ENCODE measurements at regions not wholly inside any gene's neighbourhood (a gene's known extent, or its start where the extent isn't known, plus 50 kb on each side); places are given as distances from the start of the nearest gene placed in this dataset.

DNA sequence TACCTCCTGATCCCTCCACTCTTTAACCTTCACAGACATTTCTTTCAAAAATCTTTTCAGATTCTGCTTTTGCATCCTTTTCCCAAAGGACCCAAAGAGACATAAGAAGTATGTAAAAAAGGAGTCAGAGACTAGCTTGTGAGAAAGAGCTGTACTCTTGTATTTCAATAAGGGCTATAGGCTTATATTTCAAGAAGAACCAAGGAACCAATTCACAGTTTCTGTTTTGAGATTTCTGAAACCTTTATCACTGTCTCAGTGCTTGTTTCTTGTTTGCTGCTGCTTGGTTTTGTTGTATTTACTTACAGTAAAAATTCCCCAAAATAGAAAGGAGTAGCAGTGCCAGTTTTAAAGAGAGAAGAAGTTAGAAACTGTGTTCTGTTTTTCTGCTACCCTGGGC, 461.6 kb upstream of the ID4 start:
- no peak overlapping the region for H3K4me3 ChIP-seq (ENCODE audit: low read length)
- DNase-seq (ENCODE audit: low read depth): no peak
- TF ChIP-seq, protein P1, sequence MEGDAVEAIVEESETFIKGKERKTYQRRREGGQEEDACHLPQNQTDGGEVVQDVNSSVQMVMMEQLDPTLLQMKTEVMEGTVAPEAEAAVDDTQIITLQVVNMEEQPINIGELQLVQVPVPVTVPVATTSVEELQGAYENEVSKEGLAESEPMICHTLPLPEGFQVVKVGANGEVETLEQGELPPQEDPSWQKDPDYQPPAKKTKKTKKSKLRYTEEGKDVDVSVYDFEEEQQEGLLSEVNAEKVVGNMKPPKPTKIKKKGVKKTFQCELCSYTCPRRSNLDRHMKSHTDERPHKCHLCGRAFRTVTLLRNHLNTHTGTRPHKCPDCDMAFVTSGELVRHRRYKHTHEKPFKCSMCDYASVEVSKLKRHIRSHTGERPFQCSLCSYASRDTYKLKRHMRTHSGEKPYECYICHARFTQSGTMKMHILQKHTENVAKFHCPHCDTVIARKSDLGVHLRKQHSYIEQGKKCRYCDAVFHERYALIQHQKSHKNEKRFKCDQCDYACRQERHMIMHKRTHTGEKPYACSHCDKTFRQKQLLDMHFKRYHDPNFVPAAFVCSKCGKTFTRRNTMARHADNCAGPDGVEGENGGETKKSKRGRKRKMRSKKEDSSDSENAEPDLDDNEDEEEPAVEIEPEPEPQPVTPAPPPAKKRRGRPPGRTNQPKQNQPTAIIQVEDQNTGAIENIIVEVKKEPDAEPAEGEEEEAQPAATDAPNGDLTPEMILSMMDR (conservative IDR thresholded peaks at IDR 0.05; ENCODE audit: low read depth, low read length): no peak

DNA sequence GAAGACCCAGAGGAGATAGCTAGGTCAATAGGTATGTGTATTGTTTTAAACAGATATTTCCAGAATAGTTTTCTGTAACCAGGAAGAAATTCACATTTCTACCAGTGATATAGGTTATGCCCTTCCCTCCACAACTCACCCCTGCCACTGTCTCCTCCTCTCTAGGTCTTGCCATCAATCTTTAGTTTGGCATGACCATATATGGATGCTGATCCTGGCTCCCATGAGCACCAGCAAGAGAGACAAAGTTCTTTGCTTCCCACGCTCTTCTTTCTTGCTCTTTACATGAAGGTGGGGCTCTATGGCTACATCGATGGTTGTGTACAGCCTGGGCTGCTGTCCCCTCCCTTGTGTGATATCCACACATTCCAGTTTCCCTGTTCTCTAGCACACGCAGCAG, 459.4 kb upstream of the ID4 start:
- TF ChIP-seq, protein P1 (conservative IDR thresholded peaks at IDR 0.05; ENCODE audit: low read depth, low read length): no peak
- DNase-seq (ENCODE audit: low read depth): no peak

DNA sequence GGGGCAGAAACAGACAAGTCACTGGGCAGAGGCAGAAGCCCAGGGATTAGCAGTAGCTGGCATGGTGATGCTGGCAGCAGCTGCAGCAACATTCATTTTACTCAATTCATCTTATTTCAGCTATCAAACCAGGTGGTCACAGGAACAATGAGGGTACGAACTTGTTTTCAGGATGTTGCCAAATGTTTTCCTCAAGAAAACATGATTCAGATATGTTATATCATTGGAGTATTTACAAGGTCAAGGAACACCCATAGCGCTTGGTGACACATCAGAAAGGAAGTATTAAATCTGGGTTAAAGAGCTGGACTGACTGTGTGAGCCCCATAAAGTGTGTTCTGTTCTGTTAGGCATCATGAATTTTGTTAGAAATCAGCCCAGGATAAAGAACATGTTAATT, 456.9 kb upstream of the ID4 start:
- TF ChIP-seq, protein P1 (conservative IDR thresholded peaks at IDR 0.05; ENCODE audit: low read depth, low read length): no peak
- H3K4me3 ChIP-seq (ENCODE audit: low read length): no peak overlapping the region
- no peak for DNase-seq (ENCODE audit: low read depth)

More for the DNA sequence above, 459.4 kb upstream of the ID4 start:
- H3K4me3 ChIP-seq (ENCODE audit: low read length): no peak overlapping the region

DNA sequence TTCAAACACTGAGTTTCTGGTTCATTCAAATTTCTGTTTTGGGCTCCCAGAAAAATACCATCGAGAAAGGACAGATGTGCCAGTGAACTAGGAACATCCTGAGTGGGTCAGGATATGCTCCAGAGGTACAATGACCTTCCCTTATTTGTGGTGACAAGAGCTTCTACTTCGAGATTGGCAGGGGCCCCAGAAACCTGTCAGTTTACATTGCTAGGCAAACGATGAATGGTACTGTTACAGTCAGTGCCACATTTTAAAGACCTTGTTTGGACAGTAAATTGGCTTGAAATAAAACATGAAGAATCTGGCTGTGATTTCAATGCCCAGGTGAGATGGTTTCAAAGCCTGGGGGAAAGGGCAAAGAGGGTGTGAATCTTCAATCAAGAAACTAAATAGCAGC, 454.5 kb upstream of the ID4 start:
- H3K4me3 ChIP-seq (ENCODE audit: low read length): no peak overlapping the region
- TF ChIP-seq, protein P1 (conservative IDR thresholded peaks at IDR 0.05; ENCODE audit: low read depth, low read length): no peak
- DNase-seq (ENCODE audit: low read depth): no peak

DNA sequence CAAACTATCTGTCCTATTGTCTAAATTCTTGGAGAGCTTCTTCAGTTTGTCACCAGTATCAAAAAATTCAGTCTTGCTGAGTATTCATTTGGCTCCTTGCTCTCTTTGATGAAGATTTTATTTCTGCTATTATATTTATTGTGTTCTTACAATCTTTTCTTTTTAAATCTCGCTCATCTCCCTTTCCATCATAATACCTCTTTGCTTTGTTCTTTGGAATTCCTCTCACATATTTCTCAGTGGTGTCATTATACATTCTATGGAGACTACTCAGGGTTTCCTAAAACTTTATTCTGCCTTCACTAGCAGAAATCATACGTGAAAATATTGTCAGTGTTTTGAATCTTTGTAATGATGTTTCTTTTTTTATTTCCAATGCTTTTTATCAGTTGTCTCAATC, 445.2 kb upstream of the ID4 start:
- no peak for DNase-seq (ENCODE audit: low read depth)
- TF ChIP-seq, protein P1 (conservative IDR thresholded peaks at IDR 0.05; ENCODE audit: low read depth, low read length): no peak
- no peak overlapping the region for H3K4me3 ChIP-seq (ENCODE audit: low read length)

DNA sequence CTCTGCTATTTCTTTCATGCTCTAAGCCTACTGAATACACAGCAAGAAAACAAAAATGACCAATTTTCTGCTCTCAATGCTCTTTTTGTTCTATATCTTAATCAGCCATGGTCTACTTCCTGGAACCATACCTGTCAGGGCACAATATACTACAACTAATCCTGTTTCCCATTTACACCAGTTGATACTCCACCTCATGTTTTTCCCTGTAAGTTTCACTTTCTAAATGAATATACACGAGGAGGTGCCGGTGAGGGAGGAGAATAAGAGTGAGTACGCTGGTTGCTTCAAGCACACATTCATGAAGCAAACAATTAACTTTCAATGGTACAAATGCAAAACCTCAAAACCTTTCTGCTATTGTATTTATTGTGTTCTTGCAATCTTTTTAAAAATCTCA, 443.1 kb upstream of the ID4 start:
- no peak overlapping the region for H3K4me3 ChIP-seq (ENCODE audit: low read length)
- DNase-seq (ENCODE audit: low read depth): no peak
- TF ChIP-seq, protein P1 (conservative IDR thresholded peaks at IDR 0.05; ENCODE audit: low read depth, low read length): no peak

DNA sequence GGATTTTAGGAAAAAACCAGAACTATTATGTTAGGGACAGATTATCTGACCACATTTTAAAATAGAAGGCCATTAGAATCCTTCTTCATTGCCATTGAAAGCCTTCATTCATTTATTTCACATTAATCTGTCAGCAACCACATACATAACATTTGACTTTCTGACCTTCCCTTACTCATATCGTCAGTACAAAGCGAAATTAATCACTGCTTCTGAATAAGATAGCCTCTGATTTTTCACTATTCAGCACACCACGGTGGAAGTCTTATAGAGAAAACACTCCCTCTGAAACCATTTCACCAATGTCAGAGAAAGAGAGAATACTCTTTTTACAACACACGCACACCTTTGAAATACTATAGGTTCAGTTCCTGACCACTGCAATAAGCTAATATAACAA, 442.5 kb upstream of the ID4 start:
- DNase-seq (ENCODE audit: low read depth): no peak
- no peak overlapping the region for H3K4me3 ChIP-seq (ENCODE audit: low read length)
- TF ChIP-seq, protein P1 (conservative IDR thresholded peaks at IDR 0.05; ENCODE audit: low read depth, low read length): no peak
